ENCODE measurements at regions not wholly inside any gene's neighbourhood (a gene's known extent, or its start where the extent isn't known, plus 50 kb on each side); places are given as distances from the start of the nearest gene placed in this dataset.

- TF ChIP-seq POLR2A (IDR thresholded peaks at IDR 0.05) = no peak
- no peak for TF ChIP-seq CTCF (IDR thresholded peaks at IDR 0.05)
- TF ChIP-seq POLR2AphosphoS5 (IDR thresholded peaks at IDR 0.05) = no peak
- no peak for TF ChIP-seq EP300 (IDR thresholded peaks at IDR 0.05; ENCODE audit: low read depth)
These were observed 159.1 kb downstream of the LTN1 start for GRCh38 chr21:28833609-28834008.

All from transverse colon (tissue), 4 donors.